Gastrocnemius medialis (tissue), 4 donors: ENCODE measurements at regions not wholly inside any gene's neighbourhood (a gene's known extent, or its start where the extent isn't known, plus 50 kb on each side); places are given as distances from the start of the nearest gene placed in this dataset.

Experiments
- POLR2A ChIP-seq, 2 donors: fragments of 450-650 bp; IDR thresholded peaks; one replicate each; pipeline ENCODE4 v1.6.1; 2017; ENCODE audit warnings: antibody characterized with exemption in 2 of 2, mild to moderate bottlenecking in 2 of 2, moderate library complexity in 2 of 2
- TF ChIP-seq, protein P1 (sequence below), 5 experiments: fragments of 450-650 bp in 3 of 5; fragments of 200-600 bp in 2 of 5; sonication (generic) in 2 of 5; IDR thresholded peaks in 4 of 5; conservative IDR thresholded peaks in 1 of 5; 1 replicate in 4 of 5; 2 replicates in 1 of 5; pipeline ENCODE4 v1.5.1; 2016 to 2019; ENCODE audit warnings: antibody characterized with exemption in 5 of 5, mild to moderate bottlenecking in 3 of 5, moderate library complexity in 3 of 5

DNA sequence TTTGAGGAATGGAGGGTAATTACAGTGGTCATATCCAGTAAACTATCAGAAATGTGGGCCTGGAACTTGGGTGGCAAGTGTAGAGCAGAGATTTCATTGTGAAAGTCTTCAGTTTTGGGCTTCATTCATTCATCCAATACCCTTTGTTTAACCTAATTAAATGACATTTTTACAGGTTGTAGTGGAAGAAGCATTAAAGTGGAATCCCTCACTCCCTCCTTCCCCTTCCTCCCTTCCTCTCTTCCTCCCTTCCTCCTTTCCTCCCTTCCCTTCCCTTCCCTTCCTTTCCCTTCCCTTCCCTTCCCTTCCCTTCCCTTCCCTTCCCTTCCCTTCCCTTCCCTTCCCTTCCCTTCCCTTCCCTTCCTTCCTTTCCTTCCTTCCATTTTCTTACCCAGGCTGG, 219.3 kb downstream of the PDCD6IP start:
- TF ChIP-seq, protein P1, sequence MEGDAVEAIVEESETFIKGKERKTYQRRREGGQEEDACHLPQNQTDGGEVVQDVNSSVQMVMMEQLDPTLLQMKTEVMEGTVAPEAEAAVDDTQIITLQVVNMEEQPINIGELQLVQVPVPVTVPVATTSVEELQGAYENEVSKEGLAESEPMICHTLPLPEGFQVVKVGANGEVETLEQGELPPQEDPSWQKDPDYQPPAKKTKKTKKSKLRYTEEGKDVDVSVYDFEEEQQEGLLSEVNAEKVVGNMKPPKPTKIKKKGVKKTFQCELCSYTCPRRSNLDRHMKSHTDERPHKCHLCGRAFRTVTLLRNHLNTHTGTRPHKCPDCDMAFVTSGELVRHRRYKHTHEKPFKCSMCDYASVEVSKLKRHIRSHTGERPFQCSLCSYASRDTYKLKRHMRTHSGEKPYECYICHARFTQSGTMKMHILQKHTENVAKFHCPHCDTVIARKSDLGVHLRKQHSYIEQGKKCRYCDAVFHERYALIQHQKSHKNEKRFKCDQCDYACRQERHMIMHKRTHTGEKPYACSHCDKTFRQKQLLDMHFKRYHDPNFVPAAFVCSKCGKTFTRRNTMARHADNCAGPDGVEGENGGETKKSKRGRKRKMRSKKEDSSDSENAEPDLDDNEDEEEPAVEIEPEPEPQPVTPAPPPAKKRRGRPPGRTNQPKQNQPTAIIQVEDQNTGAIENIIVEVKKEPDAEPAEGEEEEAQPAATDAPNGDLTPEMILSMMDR (IDR thresholded peaks at IDR 0.05 in 4 of 5, conservative IDR thresholded peaks at IDR 0.05 in 1 of 5) = no peak
- TF ChIP-seq POLR2A (IDR thresholded peaks at IDR 0.05) = no peak
